KMS-11 (cell line): ENCODE measurements at regions not wholly inside any gene's neighbourhood (a gene's known extent, or its start where the extent isn't known, plus 50 kb on each side); places are given as distances from the start of the nearest gene placed in this dataset.
"Not testable (repeated sequence)": the region's sequence is repeated elsewhere in the genome, so short reads cannot be mapped to it uniquely, and the experiment has no call there.

Source experiments
- H2AFZ ChIP-seq: fragments of 200-600 bp; sonication (generic); 2 replicates; pipeline ENCODE4 v1.6.1; 2016; ENCODE audit warnings: antibody characterized with exemption, mixed run types, low read depth
- H3K27ac ChIP-seq: fragments of 200-600 bp; sonication (generic); 2 replicates; pipeline ENCODE4 v1.6.1; 2016; ENCODE audit warnings: mild to moderate bottlenecking, mixed run types
- H3K27me3 ChIP-seq: fragments of 200-600 bp; sonication (generic); 2 replicates; pipeline ENCODE4 v1.6.1; 2017; ENCODE audit warnings: mild to moderate bottlenecking, low read depth, mixed run types, moderate library complexity; ENCODE audit not compliant: insufficient read depth
- H3K36me3 ChIP-seq: fragments of 200-600 bp; sonication (generic); 2 replicates; pipeline ENCODE4 v1.6.1; 2017; ENCODE audit warnings: mild to moderate bottlenecking, mixed run types; ENCODE audit not compliant: insufficient read depth
- H3K4me1 ChIP-seq: fragments of 200-600 bp; sonication (generic); 2 replicates; pipeline ENCODE4 v1.6.1; 2016; ENCODE audit warnings: mild to moderate bottlenecking, low read depth, mixed run types; ENCODE audit not compliant: poor library complexity, severe bottlenecking
- H3K4me2 ChIP-seq: fragments of 200-600 bp; sonication (generic); 2 replicates; pipeline ENCODE4 v1.7.0; 2016; ENCODE audit warnings: mild to moderate bottlenecking, mixed run types
- H3K4me3 ChIP-seq: fragments of 200-600 bp; sonication (generic); IDR thresholded peaks from 2 replicates; pipeline ENCODE4 v1.6.1; 2017; ENCODE audit warnings: low read depth, low read length, mixed read lengths; ENCODE audit not compliant: insufficient read depth
- H3K79me2 ChIP-seq: fragments of 200-600 bp; sonication (generic); 2 replicates; pipeline ENCODE4 v1.6.1; 2016; ENCODE audit warnings: low read depth, mixed run types; ENCODE audit not compliant: insufficient read depth
- H3K9ac ChIP-seq: fragments of 200-600 bp; sonication (generic); 2 replicates; pipeline ENCODE4 v1.6.1; 2016; ENCODE audit warnings: mild to moderate bottlenecking, mixed run types
- H4K20me1 ChIP-seq: fragments of 200-600 bp; sonication (generic); 2 replicates; pipeline ENCODE4 v1.6.1; 2016; ENCODE audit warnings: mild to moderate bottlenecking, mixed run types; ENCODE audit not compliant: insufficient read depth
- CTCF ChIP-seq: fragments of 200-600 bp; sonication (generic); conservative IDR thresholded peaks from 2 replicates; pipeline ENCODE4 v1.6.1; 2017; ENCODE audit warnings: low read depth, mild to moderate bottlenecking, antibody characterized with exemption, low read length, moderate library complexity, mixed read lengths

- no peak overlapping the region for H3K9ac ChIP-seq
- H3K27ac ChIP-seq, result no peak overlapping the region
- no peaks in the 10 kb centered on the region for H3K4me1 ChIP-seq
- H4K20me1 ChIP-seq, result no peaks in the 10 kb centered on the region
- peaks cover 42% of the 10 kb centered on the region for H3K27me3 ChIP-seq
- no peak overlapping the region for H2AFZ ChIP-seq
- H3K36me3 ChIP-seq, result no peaks in the 10 kb centered on the region
- H3K4me2 ChIP-seq, result no peak overlapping the region
- no peak for TF ChIP-seq CTCF
- H3K4me3 ChIP-seq, result no peak overlapping the region
- no peaks in the 10 kb centered on the region for H3K79me2 ChIP-seq
Measured at GRCh38 chr19:13633522-13633922, 127.2 kb upstream of the CACNA1A start.

GRCh38 chr19:13633109-13633508, 126.8 kb upstream of the CACNA1A start:
- Histone ChIP-seq H2AFZ (no peak overlapping the region), H3K27me3 (peaks cover 42% of the 10 kb centered on the region)

GRCh38 chr19:13632164-13632563, 125.9 kb upstream of the CACNA1A start:
- not testable (repeated sequence) for H2AFZ ChIP-seq, H4K20me1 ChIP-seq, H3K36me3 ChIP-seq, H3K27ac ChIP-seq, H3K4me1 ChIP-seq, H3K4me3 ChIP-seq, H3K79me2 ChIP-seq, H3K4me2 ChIP-seq, H3K9ac ChIP-seq
- H3K27me3 ChIP-seq, result peaks cover 42% of the 10 kb centered on the region

More at GRCh38 chr19:13633109-13633508, 126.8 kb upstream of the CACNA1A start:
- Histone ChIP-seq H3K27ac (no peak overlapping the region), H3K4me3 (no peak overlapping the region), H4K20me1 (no peaks in the 10 kb centered on the region), H3K9ac (no peak overlapping the region), H3K36me3 (no peaks in the 10 kb centered on the region), H3K4me2 (no peak overlapping the region), H3K79me2 (no peaks in the 10 kb centered on the region), H3K4me1 (no peaks in the 10 kb centered on the region)
- no peak for TF ChIP-seq CTCF

- H3K9ac ChIP-seq, result no peak overlapping the region
- H2AFZ ChIP-seq, result no peak overlapping the region
- no peak overlapping the region for H3K4me3 ChIP-seq
- H3K79me2 ChIP-seq, result no peaks in the 10 kb centered on the region
- TF ChIP-seq CTCF, result no peak
- no peaks in the 10 kb centered on the region for H4K20me1 ChIP-seq
- H3K27ac ChIP-seq, result no peak overlapping the region
- peaks cover 46% of the 10 kb centered on the region for H3K27me3 ChIP-seq
- H3K36me3 ChIP-seq, result no peaks in the 10 kb centered on the region
- H3K4me1 ChIP-seq, result no peaks in the 10 kb centered on the region
- no peak overlapping the region for H3K4me2 ChIP-seq
Measured at GRCh38 chr19:13629687-13630357, 123.5 kb upstream of the CACNA1A start.

GRCh38 chr19:13627531-13627930, 121.3 kb upstream of the CACNA1A start:
- Histone ChIP-seq H3K4me3 (no peak overlapping the region), H3K9ac (no peak overlapping the region), H3K27me3 (peaks cover 59% of the 10 kb centered on the region), H3K4me1 (no peaks in the 10 kb centered on the region), H3K36me3 (no peaks in the 10 kb centered on the region), H3K4me2 (no peak overlapping the region), H4K20me1 (no peaks in the 10 kb centered on the region), H3K79me2 (no peaks in the 10 kb centered on the region), H3K27ac (no peak overlapping the region), H2AFZ (no peak overlapping the region)
- no peak for TF ChIP-seq CTCF
